Mesodermal cell (in vitro differentiated cells): ENCODE measurements at regions not wholly inside any gene's neighbourhood (a gene's known extent, or its start where the extent isn't known, plus 50 kb on each side); places are given as distances from the start of the nearest gene placed in this dataset.

ENCODE experiments used
- H3K27ac ChIP-seq: 2 replicates; pipeline ENCODE4 v1.7.0; 2013; ENCODE audit warnings: mild to moderate bottlenecking, low read depth, low read length, moderate library complexity; ENCODE audit not compliant: severe bottlenecking
- H3K36me3 ChIP-seq: 2 replicates; pipeline ENCODE4 v1.7.1; 2013; ENCODE audit warnings: mild to moderate bottlenecking, low read length, moderate library complexity; ENCODE audit not compliant: control insufficient read depth, insufficient read depth
- H3K4me1 ChIP-seq: one replicate; pipeline ENCODE4 v1.7.1; 2013; ENCODE audit warnings: mild to moderate bottlenecking, low read length; ENCODE audit not compliant: insufficient read depth, control insufficient read depth, poor library complexity, severe bottlenecking
- H3K4me3 ChIP-seq: 2 replicates; pipeline ENCODE4 v1.7.0; 2013; ENCODE audit warnings: low read length, control low read depth, mild to moderate bottlenecking; ENCODE audit not compliant: insufficient read depth, poor library complexity, severe bottlenecking; ENCODE audit errors: extremely low read depth
- H3K9me3 ChIP-seq: 2 replicates; pipeline ENCODE4 v1.7.1; 2013; ENCODE audit warnings: mild to moderate bottlenecking, low read length, moderate library complexity; ENCODE audit not compliant: control insufficient read depth
- WGBS, 2 experiments: methylation state at CpG; one replicate each; pipeline ENCODE4 v1.1.5; 2013; ENCODE audit warnings: missing lambda C conversion rate in 2 of 2; ENCODE audit not compliant: insufficient coverage in 2 of 2; 5-methylcytosine and 5-hydroxymethylcytosine counted together

DNA sequence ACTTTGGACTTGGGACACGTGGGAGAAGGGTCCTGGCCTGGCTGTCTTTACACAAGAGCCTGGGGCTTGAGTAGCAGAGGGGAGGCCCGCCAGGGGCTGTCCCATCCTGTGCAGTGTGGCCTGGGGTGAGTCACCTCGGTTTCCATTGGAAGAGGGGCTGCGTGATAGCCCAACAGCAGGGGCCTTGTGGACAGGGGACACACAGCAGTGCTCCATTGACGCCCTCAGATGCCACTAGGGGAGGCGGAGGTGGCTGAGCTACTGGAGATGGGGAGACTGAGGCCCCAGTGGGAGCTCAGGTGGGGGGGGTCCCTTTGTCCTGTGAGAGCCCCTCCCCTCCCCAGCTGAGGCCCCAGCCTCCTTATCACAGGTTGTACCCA is 50.0 kb upstream of the RNU6ATAC start:
- Histone ChIP-seq H3K36me3 (no peaks in the 10 kb centered on the region), H3K27ac (no peak overlapping the region)
- WGBS, 2 experiments: 74 to 90% methylated on average over 4 to 6 of the region's 6 CpGs

DNA sequence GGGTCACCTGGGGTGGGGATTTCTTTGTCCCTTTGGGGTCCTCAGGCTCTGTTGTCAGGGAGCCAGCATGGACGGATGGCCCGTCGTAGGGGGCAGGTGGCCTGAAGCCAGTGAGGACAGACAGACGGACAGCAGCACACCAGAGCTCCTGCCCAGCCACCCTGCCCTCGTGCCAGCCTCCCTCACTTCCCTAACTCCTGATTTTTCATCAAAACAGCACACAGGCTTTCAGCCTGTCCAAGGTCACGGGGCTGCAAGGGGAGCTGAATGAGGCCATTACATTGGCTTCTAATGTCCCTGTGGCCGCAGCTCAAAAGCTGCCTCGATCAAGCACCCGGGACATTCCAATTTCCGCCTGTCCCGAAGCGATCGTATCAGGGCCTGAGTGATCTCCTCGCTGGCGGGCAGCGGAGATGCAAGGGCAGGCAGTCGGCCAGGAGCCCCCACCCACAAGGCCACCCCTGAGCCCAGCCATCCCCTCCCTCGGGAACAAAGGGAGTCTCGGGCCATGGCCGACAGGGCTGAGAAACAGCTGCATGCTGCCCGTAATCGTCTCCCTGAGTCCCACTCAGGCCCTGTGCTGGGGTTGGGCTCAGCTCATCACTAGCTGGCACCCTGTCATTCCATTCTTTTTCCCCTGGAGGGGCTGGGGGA is 50.5 kb upstream of the RNU6ATAC start:
- Histone ChIP-seq H3K4me3 (no peak overlapping the region), H3K27ac (peak overlapping the region; percentile 67), H3K4me1 (peaks cover 30% of the 10 kb centered on the region), H3K9me3 (peaks cover 6% of the 10 kb centered on the region), H3K36me3 (no peaks in the 10 kb centered on the region)
- 88 to 92% methylated on average over 16 to 20 of the region's 22 CpGs for whole genome bisulfite sequencing, 2 experiments

More for the DNA sequence above, 50.0 kb upstream of the RNU6ATAC start:
- H3K9me3 ChIP-seq: peaks cover 6% of the 10 kb centered on the region
- H3K4me1 ChIP-seq: peaks cover 30% of the 10 kb centered on the region
- no peak overlapping the region for H3K4me3 ChIP-seq

DNA sequence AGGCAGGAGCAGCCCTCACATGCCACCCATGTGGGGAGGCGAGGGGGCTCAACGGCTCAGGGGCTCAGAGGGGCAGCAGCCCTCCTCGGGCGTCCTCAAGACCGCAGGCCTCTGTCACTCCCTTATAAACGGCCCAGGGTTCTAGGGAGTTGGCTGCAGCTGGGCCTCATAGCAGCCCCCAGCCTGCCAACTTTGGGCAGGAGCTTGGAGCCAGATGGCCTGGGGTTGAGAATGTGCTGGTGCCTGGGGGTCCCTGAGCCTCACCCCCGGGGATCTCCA is 51.0 kb upstream of the RNU6ATAC start:
- Histone ChIP-seq H3K27ac (peak overlapping the region; percentile 67), H3K36me3 (no peaks in the 10 kb centered on the region), H3K9me3 (peaks cover 6% of the 10 kb centered on the region), H3K4me3 (no peak overlapping the region), H3K4me1 (peaks cover 30% of the 10 kb centered on the region)
- WGBS, 2 experiments: 90 to 96% methylated on average over 4 of the region's 7 CpGs

DNA sequence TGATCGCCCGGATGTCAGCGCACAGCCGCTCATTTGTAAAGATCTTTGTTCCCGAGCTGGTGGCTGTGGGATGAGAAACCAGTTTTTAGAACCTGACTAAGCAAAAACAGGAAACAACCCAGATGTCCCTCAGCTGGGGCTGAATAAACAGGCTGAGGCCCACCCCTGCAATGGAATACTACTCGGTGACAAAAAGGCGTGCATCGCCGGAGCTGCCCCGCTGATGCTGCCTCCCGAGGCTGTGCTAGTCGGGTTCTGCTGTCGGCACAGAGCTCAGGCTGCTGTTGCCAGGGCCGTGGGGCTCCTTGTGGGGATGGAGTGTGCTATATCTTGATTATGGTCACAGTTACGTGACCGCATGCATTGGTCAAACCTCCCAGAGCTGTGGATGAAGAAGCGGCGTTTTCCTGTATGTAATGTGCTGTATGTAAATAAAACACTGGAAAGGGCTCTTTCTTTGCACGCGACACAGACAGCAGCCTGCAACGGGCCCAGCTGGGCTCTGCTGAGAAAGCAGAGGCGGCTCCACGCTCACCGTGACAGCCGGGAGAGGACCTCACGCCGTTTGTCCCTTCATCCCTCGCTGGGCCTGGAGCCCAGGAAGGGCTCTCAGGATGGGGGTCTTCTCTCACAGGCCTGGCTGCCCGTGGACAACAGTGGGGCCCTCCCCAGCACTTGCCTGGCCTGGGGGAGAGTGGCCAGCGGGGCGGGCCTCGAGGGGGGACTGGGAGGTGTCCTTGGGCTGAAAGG is 51.5 kb upstream of the RNU6ATAC start:
- Histone ChIP-seq H3K4me3 (no peak overlapping the region), H3K4me1 (peaks cover 30% of the 10 kb centered on the region), H3K27ac (peak overlapping the region; percentile 67), H3K9me3 (peaks cover 6% of the 10 kb centered on the region), H3K36me3 (no peaks in the 10 kb centered on the region)
- 85 to 88% methylated on average over 23 to 30 of the region's 32 CpGs for WGBS, 2 experiments

DNA sequence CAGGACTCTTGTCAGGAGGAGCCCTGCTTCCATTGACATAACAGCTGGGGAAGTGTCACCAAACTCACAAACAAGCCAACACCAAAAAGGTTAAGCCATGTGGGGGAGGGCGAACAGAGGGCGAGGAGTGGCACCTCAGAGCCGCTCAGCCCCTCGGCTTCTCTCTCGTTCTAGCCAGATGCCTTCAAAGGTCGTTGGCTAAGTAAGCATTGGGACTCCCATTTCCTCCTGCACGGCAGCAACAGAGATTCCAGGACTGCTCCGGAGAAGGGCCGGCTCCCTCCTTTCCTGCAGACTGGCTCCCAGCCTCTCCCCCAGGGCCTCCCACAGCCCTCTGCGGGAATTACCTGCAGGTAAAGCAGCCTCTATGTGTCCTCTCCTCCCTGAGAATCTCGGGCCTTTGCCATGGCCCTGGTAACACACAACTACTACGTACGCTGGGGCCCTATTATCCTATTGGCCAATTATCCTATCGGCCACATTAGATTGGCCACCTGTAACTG is 52.1 kb upstream of the RNU6ATAC start:
- Histone ChIP-seq H3K9me3 (peaks cover 6% of the 10 kb centered on the region), H3K27ac (peak overlapping the region; percentile 67), H3K4me3 (no peak overlapping the region), H3K36me3 (no peaks in the 10 kb centered on the region), H3K4me1 (peaks cover 30% of the 10 kb centered on the region)
- WGBS, 2 experiments: 77 to 83% methylated on average over 13 to 14 of the region's 14 CpGs

DNA sequence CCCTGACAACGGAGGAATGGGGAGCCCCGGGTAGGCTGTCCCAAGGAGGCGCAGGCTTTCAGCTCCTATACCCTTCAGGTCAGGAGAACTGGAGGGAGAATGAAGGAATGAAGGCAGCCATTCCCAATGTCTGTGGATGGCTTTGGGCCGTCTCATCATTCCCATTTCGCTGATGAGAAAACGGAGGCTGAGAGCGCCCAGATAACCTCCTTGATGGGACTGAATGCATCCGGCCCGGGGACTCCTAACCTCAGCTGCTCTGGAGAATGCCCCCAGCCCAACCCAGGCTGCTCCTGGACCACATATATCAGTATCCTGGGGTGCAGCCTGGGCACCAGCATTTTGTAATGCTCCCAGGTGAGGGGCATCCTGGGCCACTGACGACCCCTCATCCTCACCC is 52.6 kb upstream of the RNU6ATAC start:
- Histone ChIP-seq H3K27ac (no peak overlapping the region), H3K36me3 (no peaks in the 10 kb centered on the region), H3K9me3 (peaks cover 6% of the 10 kb centered on the region), H3K4me3 (no peak overlapping the region), H3K4me1 (peaks cover 30% of the 10 kb centered on the region)
- WGBS, 2 experiments: 96 to 100% methylated on average over 9 to 10 of the region's 10 CpGs

DNA sequence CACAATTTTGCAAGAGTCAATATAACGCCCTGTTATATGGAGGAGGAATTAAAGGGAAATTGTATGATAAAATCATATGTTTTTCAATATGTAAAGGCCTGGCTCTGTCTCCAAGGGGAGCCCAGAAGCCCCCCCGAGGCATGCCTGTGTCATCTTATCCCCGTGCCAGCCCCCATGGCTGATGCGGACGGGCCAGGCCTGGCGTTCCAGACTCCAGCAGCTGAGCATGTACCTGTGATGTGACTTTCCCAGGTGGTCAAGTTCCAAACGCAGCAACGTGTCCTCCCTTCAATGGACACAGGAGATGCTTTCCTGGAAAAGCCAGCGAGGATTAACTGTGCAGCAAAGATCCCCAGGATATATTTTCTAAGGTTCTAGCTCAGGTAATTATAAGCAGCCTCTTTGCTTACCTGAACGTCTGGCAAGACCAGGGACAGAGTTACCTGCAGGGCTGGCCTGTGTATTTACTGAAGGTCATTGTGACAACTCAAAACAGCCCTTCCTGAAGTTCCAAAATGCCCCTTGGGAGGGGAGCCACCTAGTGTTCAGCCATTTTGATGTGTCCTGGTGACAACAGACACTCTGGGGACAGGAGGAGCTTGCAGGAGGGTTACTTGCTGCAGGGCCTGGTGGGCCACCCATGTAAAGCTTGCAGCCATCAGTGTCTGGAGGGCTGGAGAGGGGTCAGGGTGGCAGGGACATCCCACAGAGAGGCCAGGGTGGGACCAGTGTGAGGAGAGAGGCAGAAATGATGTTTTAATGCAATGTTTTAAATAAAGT is 53.3 kb upstream of the RNU6ATAC start:
- Histone ChIP-seq H3K27ac (no peak overlapping the region), H3K4me1 (peaks cover 30% of the 10 kb centered on the region), H3K36me3 (no peaks in the 10 kb centered on the region), H3K4me3 (no peak overlapping the region), H3K9me3 (peaks cover 3% of the 10 kb centered on the region)
- 88 to 92% methylated on average over 9 of the region's 10 CpGs for WGBS, 2 experiments

DNA sequence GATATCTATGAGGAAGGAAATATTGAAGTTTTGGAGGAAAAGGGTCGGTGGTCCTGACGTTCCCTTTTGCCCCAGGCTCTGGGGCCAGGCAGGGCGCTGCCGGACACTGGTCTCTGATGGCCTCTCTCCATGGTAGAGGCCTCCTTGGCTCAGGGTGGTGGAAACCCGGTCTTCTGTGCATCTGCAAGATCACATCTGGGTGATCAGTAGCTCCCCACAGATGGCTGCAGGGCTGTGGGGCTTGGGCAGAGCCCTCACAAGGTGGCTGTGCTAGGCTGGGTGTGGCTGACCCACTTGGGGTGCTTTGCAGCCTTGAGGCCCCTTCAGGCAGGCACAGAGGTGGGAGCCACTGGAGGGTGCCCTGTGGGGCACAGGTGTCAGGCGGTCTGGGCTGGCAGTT is 53.9 kb upstream of the RNU6ATAC start:
- Histone ChIP-seq H3K4me3 (no peak overlapping the region), H3K27ac (no peak overlapping the region), H3K4me1 (peaks cover 30% of the 10 kb centered on the region), H3K36me3 (no peaks in the 10 kb centered on the region), H3K9me3 (no peaks in the 10 kb centered on the region)
- WGBS, 2 experiments: 80 to 88% methylated on average over 6 of the region's 6 CpGs

DNA sequence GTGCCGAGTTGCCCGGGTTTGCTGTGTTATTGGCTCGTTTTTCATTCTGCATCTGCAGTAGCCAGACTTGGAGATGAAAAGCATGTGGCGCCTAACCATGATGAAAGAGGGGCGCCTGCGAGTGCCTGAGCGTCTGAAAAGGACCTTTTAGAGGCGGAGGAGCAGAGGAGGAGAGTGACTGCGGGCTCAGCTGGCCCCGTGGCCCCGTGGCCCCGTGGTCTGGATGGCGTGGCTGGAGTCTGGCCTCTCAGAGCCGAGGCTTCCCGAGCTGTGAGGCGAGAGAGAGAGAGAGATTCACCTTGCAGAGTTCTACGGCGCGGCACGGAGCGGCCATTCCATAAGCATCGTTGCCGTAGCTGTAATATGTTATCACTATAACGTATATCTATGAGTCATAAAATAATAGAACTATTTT is 55.3 kb upstream of the RNU6ATAC start:
- Histone ChIP-seq H3K4me3 (no peak overlapping the region), H3K27ac (no peak overlapping the region), H3K36me3 (no peaks in the 10 kb centered on the region), H3K9me3 (no peaks in the 10 kb centered on the region), H3K4me1 (peaks cover 22% of the 10 kb centered on the region)
- WGBS, 2 experiments: 93 to 95% methylated on average over 16 of the region's 24 CpGs

DNA sequence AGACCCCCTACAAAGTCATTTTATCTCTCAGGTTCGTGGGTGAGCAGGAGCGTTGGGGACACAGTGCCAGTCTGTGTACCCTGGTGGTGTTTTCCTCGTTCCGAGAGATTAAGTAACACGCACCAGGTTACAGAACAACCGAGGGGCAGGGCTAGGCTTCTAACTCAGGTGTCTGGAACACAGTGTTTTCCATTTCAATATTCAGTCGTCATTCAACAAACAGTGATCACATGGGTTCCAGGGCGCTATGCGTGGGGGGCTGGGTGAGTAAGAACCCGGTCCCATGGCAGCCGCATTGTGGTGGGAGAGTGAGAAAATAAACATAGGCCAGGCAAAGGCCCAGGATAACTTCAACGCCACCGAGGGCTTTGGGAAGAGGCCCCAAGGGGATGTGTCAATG is 55.9 kb upstream of the RNU6ATAC start:
- no peak overlapping the region for H3K4me3 ChIP-seq
- H3K9me3 ChIP-seq: no peaks in the 10 kb centered on the region
- no peaks in the 10 kb centered on the region for H3K36me3 ChIP-seq
- WGBS, 2 experiments: 91 to 93% methylated on average over 11 to 13 of the region's 13 CpGs
- H3K4me1 ChIP-seq: peaks cover 15% of the 10 kb centered on the region
- H3K27ac ChIP-seq: no peak overlapping the region
